ENCODE measurements at regions not wholly inside any gene's neighbourhood (a gene's known extent, or its start where the extent isn't known, plus 50 kb on each side); places are given as distances from the start of the nearest gene placed in this dataset.

DNA sequence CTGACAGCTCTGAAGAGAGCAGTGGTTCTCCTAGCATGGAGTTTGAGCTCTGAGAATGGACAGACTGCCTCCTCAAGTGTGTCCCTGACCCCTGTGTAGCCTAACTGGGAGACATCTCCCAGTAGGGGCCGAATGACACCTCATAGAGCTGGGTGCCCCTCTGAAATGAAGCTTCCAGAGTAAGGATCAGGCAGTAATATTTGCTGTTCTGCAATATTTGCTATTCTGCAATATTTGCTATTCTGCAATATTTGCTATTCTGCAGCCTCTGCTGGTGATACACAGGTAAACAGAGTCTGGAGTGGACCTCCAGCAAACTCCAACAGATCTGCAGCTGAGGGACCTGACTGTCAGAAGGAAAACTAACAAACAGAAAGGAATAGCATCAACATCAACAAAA lies 105.5 kb downstream of the BUD13 start (continued):
- peak; percentile 77 for TF ChIP-seq POGK (CRISPR knock-in tag; conservative IDR thresholded peaks at IDR 0.05)
- peak; percentile 38; the same call in 1 of the 2 replicates for TF ChIP-seq SMARCC2 (IDR thresholded peaks at IDR 0.05)
- TF ChIP-seq NCOA2 (CRISPR knock-in tag; IDR thresholded peaks at IDR 0.05): peak; percentile 93
- peak; percentile 77; the same call in 1 of the 2 replicates for TF ChIP-seq ZNF292 (CRISPR knock-in tag; IDR thresholded peaks at IDR 0.05; ENCODE audit: borderline replicate concordance, low read depth)
- TF ChIP-seq IRF2 (CRISPR knock-in tag; IDR thresholded peaks at IDR 0.05): 0 out of 2 replicates have a peak, but pooled peaks have one; percentile 22
- TF ChIP-seq, protein P1, sequence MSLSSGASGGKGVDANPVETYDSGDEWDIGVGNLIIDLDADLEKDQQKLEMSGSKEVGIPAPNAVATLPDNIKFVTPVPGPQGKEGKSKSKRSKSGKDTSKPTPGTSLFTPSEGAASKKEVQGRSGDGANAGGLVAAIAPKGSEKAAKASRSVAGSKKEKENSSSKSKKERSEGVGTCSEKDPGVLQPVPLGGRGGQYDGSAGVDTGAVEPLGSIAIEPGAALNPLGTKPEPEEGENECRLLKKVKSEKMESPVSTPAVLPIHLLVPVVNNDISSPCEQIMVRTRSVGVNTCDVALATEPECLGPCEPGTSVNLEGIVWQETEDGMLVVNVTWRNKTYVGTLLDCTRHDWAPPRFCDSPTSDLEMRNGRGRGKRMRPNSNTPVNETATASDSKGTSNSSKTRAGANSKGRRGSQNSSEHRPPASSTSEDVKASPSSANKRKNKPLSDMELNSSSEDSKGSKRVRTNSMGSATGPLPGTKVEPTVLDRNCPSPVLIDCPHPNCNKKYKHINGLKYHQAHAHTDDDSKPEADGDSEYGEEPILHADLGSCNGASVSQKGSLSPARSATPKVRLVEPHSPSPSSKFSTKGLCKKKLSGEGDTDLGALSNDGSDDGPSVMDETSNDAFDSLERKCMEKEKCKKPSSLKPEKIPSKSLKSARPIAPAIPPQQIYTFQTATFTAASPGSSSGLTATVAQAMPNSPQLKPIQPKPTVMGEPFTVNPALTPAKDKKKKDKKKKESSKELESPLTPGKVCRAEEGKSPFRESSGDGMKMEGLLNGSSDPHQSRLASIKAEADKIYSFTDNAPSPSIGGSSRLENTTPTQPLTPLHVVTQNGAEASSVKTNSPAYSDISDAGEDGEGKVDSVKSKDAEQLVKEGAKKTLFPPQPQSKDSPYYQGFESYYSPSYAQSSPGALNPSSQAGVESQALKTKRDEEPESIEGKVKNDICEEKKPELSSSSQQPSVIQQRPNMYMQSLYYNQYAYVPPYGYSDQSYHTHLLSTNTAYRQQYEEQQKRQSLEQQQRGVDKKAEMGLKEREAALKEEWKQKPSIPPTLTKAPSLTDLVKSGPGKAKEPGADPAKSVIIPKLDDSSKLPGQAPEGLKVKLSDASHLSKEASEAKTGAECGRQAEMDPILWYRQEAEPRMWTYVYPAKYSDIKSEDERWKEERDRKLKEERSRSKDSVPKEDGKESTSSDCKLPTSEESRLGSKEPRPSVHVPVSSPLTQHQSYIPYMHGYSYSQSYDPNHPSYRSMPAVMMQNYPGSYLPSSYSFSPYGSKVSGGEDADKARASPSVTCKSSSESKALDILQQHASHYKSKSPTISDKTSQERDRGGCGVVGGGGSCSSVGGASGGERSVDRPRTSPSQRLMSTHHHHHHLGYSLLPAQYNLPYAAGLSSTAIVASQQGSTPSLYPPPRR (CRISPR knock-in tag; IDR thresholded peaks at IDR 0.05; ENCODE audit: borderline replicate concordance): peak; percentile 89
- peak; percentile 15 for TF ChIP-seq TEAD3 (CRISPR knock-in tag; optimal IDR thresholded peaks at IDR 0.05; ENCODE audit: borderline replicate concordance)
- peak; percentile 87 for TF ChIP-seq SMAD3 (CRISPR knock-in tag; IDR thresholded peaks at IDR 0.05)
- TF ChIP-seq ZFP91 (CRISPR knock-in tag; IDR thresholded peaks at IDR 0.05; ENCODE audit: borderline replicate concordance): 0 out of 2 replicates have a peak, but pooled peaks have one; percentile 20
- TF ChIP-seq ZNF710 (CRISPR knock-in tag; IDR thresholded peaks at IDR 0.05; ENCODE audit: borderline replicate concordance): 0 out of 2 replicates have a peak, but pooled peaks have one; percentile 37
- TF ChIP-seq THAP11 (CRISPR knock-in tag; IDR thresholded peaks at IDR 0.05): peak; percentile 65
- TF ChIP-seq, protein P2, sequence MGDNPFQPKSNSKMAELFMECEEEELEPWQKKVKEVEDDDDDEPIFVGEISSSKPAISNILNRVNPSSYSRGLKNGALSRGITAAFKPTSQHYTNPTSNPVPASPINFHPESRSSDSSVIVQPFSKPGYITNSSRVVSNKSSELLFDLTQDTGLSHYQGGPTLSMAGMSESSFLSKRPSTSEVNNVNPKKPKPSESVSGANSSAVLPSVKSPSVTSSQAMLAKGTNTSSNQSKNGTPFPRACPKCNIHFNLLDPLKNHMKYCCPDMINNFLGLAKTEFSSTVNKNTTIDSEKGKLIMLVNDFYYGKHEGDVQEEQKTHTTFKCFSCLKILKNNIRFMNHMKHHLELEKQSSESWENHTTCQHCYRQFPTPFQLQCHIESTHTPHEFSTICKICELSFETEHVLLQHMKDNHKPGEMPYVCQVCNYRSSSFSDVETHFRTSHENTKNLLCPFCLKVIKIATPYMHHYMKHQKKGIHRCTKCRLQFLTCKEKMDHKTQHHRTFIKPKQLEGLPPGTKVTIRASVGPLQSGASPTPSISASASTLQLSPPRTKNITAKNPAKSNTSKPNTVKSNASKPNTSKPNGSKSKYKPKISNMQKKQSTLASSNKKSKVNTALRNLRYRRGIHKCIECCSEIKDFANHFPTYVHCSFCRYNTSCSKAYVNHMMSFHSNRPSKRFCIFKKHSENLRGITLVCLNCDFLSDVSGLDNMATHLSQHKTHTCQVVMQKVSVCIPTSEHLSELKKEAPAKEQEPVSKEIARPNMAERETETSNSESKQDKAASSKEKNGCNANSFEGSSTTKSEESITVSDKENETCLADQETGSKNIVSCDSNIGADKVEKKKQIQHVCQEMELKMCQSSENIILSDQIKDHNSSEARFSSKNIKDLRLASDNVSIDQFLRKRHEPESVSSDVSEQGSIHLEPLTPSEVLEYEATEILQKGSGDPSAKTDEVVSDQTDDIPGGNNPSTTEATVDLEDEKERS (CRISPR knock-in tag; IDR thresholded peaks at IDR 0.05): peak; percentile 55; the same call in 1 of the 2 replicates
- peak; percentile 51; the same call in 1 of the 2 replicates for TF ChIP-seq ARID3A (IDR thresholded peaks at IDR 0.05; ENCODE audit: low read depth, low read length)

All from HepG2 (cell line).